WTC11 (cell line): ENCODE measurements at regions not wholly inside any gene's neighbourhood (a gene's known extent, or its start where the extent isn't known, plus 50 kb on each side); places are given as distances from the start of the nearest gene placed in this dataset.

Source experiments
- ATAC-seq: fragments of 200-7000 bp; cut with Tn5 transposase; 2 replicates; pipeline ENCODE4 v1.10.0; 2021; ENCODE audit warnings: mild to moderate bottlenecking, moderate library complexity
- CTCF ChIA-PET: fragments of 300-600 bp; sonication (Branson Sonifier 250); formaldehyde crosslinking; loops from one replicate; lab custom pipeline; 2021; ENCODE audit warnings: antibody characterized with exemption; lab: Charles Lee
- POLR2A ChIA-PET: fragments of 350-600 bp; sonication (Branson Sonifier 250); formaldehyde crosslinking; loops from one replicate; lab custom pipeline; 2021; ENCODE audit warnings: antibody characterized with exemption; lab: Charles Lee
- DNase-seq: peaks from one replicate; pipeline ENCODE4 v3.0.0; 2021; ENCODE audit warnings: low spot score
- H3K27ac Mint-ChIP-seq: 2 replicates; pipeline ENCODE4 v1.8.0; 2021; ENCODE audit warnings: mixed read lengths
- H3K27me3 Mint-ChIP-seq: 2 replicates; pipeline ENCODE4 v1.8.0; 2021; ENCODE audit warnings: low read depth, mild to moderate bottlenecking, moderate library complexity, mixed read lengths
- H3K36me3 Mint-ChIP-seq: 2 replicates; pipeline ENCODE4 v1.8.0; 2021; ENCODE audit warnings: mixed read lengths
- H3K4me1 Mint-ChIP-seq: 2 replicates; pipeline ENCODE4 v1.8.0; 2022; ENCODE audit warnings: mixed read lengths
- H3K4me3 Mint-ChIP-seq: 2 replicates; pipeline ENCODE4 v1.8.0; 2021; ENCODE audit warnings: mild to moderate bottlenecking, moderate library complexity, mixed read lengths
- H3K9me3 Mint-ChIP-seq: 2 replicates; pipeline ENCODE4 v1.8.0; 2021; ENCODE audit warnings: mixed read lengths
- ATF2 ChIP-seq: sonication (generic); formaldehyde crosslinking; IDR thresholded peaks from 2 replicates; pipeline ENCODE4 v1.8.1; 2022; ENCODE audit warnings: low read depth, missing genetic modification reagents, borderline replicate concordance
- CREM ChIP-seq: sonication (generic); formaldehyde crosslinking; IDR thresholded peaks from 2 replicates; pipeline ENCODE4 v1.8.1; 2022; ENCODE audit warnings: mild to moderate bottlenecking, missing genetic modification reagents, moderate library complexity
- CTCF ChIP-seq: fragments of 200-600 bp; IDR thresholded peaks from 2 replicates; pipeline ENCODE4 v1.8.0; 2022; ENCODE audit warnings: antibody characterized with exemption
- E2F5 ChIP-seq: sonication (generic); formaldehyde crosslinking; IDR thresholded peaks from 2 replicates; pipeline ENCODE4 v1.8.1; 2022; ENCODE audit warnings: mild to moderate bottlenecking, moderate library complexity, missing genetic modification reagents
- ELF4 ChIP-seq: sonication (generic); formaldehyde crosslinking; IDR thresholded peaks from 2 replicates; pipeline ENCODE4 v1.8.1; 2022; ENCODE audit warnings: low read depth, mild to moderate bottlenecking, moderate library complexity, missing genetic modification reagents
- FOXP1 ChIP-seq: sonication (generic); formaldehyde crosslinking; IDR thresholded peaks from 2 replicates; pipeline ENCODE4 v1.8.0; 2022; ENCODE audit warnings: missing genetic modification reagents, mild to moderate bottlenecking, moderate library complexity, borderline replicate concordance
- GTF2I ChIP-seq: fragments of 250-450 bp; sonication (Bioruptor Pico); conservative IDR thresholded peaks from 2 replicates; pipeline ENCODE4 v1.4.0; 2021; ENCODE audit warnings: mild to moderate bottlenecking
- HMGA2 ChIP-seq: fragments of 250-450 bp; sonication (Bioruptor Pico); IDR thresholded peaks from 2 replicates; pipeline ENCODE4 v1.4.0; 2021; ENCODE audit warnings: mild to moderate bottlenecking, moderate library complexity
- KAT7 ChIP-seq: sonication (generic); formaldehyde crosslinking; IDR thresholded peaks from 2 replicates; pipeline ENCODE4 v1.8.1; 2023; ENCODE audit warnings: missing genetic modification reagents, mild to moderate bottlenecking, borderline replicate concordance
- MAX ChIP-seq: sonication (generic); formaldehyde crosslinking; IDR thresholded peaks from 2 replicates; pipeline ENCODE4 v1.8.0; 2022; ENCODE audit warnings: mild to moderate bottlenecking, missing genetic modification reagents
- MLX ChIP-seq: sonication (generic); formaldehyde crosslinking; IDR thresholded peaks from 2 replicates; pipeline ENCODE4 v1.8.1; 2023; ENCODE audit warnings: mild to moderate bottlenecking, missing genetic modification reagents, moderate library complexity
- NFE2L1 ChIP-seq: sonication (generic); formaldehyde crosslinking; IDR thresholded peaks from 2 replicates; pipeline ENCODE4 v1.8.1; 2023; ENCODE audit warnings: missing genetic modification reagents
- NFYB ChIP-seq: sonication (generic); formaldehyde crosslinking; conservative IDR thresholded peaks from 2 replicates; pipeline ENCODE4 v1.8.0; 2022; ENCODE audit warnings: low read depth, missing genetic modification reagents
- OVOL2 ChIP-seq: fragments of 250-450 bp; sonication (Bioruptor Pico); IDR thresholded peaks from 2 replicates; pipeline ENCODE4 v1.9.0; 2021; ENCODE audit warnings: mild to moderate bottlenecking, borderline replicate concordance
- RELA ChIP-seq: sonication (generic); formaldehyde crosslinking; IDR thresholded peaks from 2 replicates; pipeline ENCODE4 v1.8.1; 2022; ENCODE audit warnings: missing genetic modification reagents, mild to moderate bottlenecking, borderline replicate concordance
- TCF7 ChIP-seq: sonication (generic); formaldehyde crosslinking; IDR thresholded peaks from 2 replicates; pipeline ENCODE4 v1.8.0; 2022; ENCODE audit warnings: mild to moderate bottlenecking, low read depth, missing genetic modification reagents, moderate library complexity
- TP53 ChIP-seq: sonication (generic); formaldehyde crosslinking; IDR thresholded peaks from 2 replicates; pipeline ENCODE4 v1.8.1; 2023; ENCODE audit warnings: mild to moderate bottlenecking, missing genetic modification reagents
- USF1 ChIP-seq: sonication (generic); formaldehyde crosslinking; IDR thresholded peaks from 2 replicates; pipeline ENCODE4 v1.8.0; 2022; ENCODE audit warnings: mild to moderate bottlenecking, missing genetic modification reagents
- ZBTB43 ChIP-seq: sonication (generic); formaldehyde crosslinking; IDR thresholded peaks from 2 replicates; pipeline ENCODE4 v1.8.1; 2023; ENCODE audit warnings: mild to moderate bottlenecking, missing genetic modification reagents
- ZNF121 ChIP-seq: sonication (generic); formaldehyde crosslinking; IDR thresholded peaks from 2 replicates; pipeline ENCODE4 v1.8.0; 2023; ENCODE audit warnings: missing genetic modification reagents
- ZNF138 ChIP-seq: sonication (generic); formaldehyde crosslinking; conservative IDR thresholded peaks from 2 replicates; pipeline ENCODE4 v1.8.1; 2022; ENCODE audit warnings: mild to moderate bottlenecking, moderate library complexity, missing genetic modification reagents
- ZNF219 ChIP-seq: sonication (generic); formaldehyde crosslinking; IDR thresholded peaks from 2 replicates; pipeline ENCODE4 v1.8.0; 2023; ENCODE audit warnings: missing genetic modification reagents, mild to moderate bottlenecking, borderline replicate concordance
- ZNF512 ChIP-seq: sonication (generic); formaldehyde crosslinking; IDR thresholded peaks from 2 replicates; pipeline ENCODE4 v1.8.1; 2022; ENCODE audit warnings: missing genetic modification reagents, borderline replicate concordance
- ZSCAN18 ChIP-seq: fragments of 250-450 bp; sonication (Bioruptor Pico); IDR thresholded peaks from 2 replicates; pipeline ENCODE4 v2.1.2; 2022; ENCODE audit warnings: mild to moderate bottlenecking, moderate library complexity

GRCh38 chr3:98957681-98958080 lies 56.2 kb upstream of the DCBLD2 start (continued):
- TF ChIP-seq RELA, result no peak
- TF ChIP-seq TP53, result no peak
- TF ChIP-seq ELF4 (CRISPR knock-in tag), result no peak
- TF ChIP-seq ZNF121, result no peak
- TF ChIP-seq NFE2L1 (CRISPR knock-in tag), result no peak
- TF ChIP-seq USF1, result no peak
- no peak for TF ChIP-seq ZSCAN18
- TF ChIP-seq ATF2 (CRISPR knock-in tag), result no peak
- TF ChIP-seq ZNF219 (CRISPR knock-in tag), result no peak
- TF ChIP-seq, all 79 proteins: peak for 0

GRCh38 chr3:98956008-98956407 lies 54.5 kb upstream of the DCBLD2 start:
- ChIA-PET CTCF (no interaction called here), POLR2A (no interaction called here)
- no peak for TF ChIP-seq OVOL2
- no peak for TF ChIP-seq MLX (CRISPR knock-in tag)
- TF ChIP-seq CTCF, result no peak
- no peak for TF ChIP-seq CREM (CRISPR knock-in tag)
- TF ChIP-seq GTF2I (CRISPR knock-in tag), result no peak
- no peak for TF ChIP-seq MAX (CRISPR knock-in tag)
- TF ChIP-seq FOXP1 (CRISPR knock-in tag), result no peak
- TF ChIP-seq E2F5, result no peak
- no peak for TF ChIP-seq ZBTB43
- no peak for TF ChIP-seq NFYB (CRISPR knock-in tag)
- TF ChIP-seq TCF7 (CRISPR knock-in tag), result no peak
- TF ChIP-seq ZNF138 (CRISPR knock-in tag), result no peak
- TF ChIP-seq ZNF512 (CRISPR knock-in tag), result no peak
- TF ChIP-seq KAT7 (CRISPR knock-in tag), result no peak
- TF ChIP-seq HMGA2 (CRISPR knock-in tag), result no peak
- Mint-ChIP-seq H3K27me3 (no peaks in the 10 kb centered on the region), H3K27ac (no peak overlapping the region), H3K4me3 (no peak overlapping the region), H3K36me3 (no peaks in the 10 kb centered on the region), H3K4me1 (no peaks in the 10 kb centered on the region), H3K9me3 (peaks cover 6% of the 10 kb centered on the region)
- ATAC-seq (no peak), DNase-seq (no peak)
